ENCODE measurements at regions not wholly inside any gene's neighbourhood (a gene's known extent, or its start where the extent isn't known, plus 50 kb on each side); places are given as distances from the start of the nearest gene placed in this dataset.
"Not testable (repeated sequence)": the region's sequence is repeated elsewhere in the genome, so short reads cannot be mapped to it uniquely, and the experiment has no call there.

DNA sequence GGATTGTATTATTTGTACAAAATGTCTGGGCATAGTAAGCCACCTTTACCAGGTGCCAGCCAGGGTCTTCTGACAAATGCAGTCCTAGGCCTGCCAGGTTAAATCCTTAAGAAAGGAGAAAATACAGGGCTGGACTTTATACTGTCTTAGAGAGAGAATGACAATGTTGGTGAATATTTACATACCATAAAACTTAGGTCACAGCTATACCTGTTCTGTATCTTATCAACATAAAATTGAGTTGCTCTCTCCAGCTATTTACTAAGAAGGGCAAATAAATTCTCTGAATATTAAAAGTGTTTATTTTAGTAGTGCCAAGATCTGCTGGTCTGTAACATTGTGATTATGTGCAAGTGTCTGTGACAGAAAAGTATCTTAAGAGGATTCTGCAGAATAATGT is 971.1 kb downstream of the AACS start:
- Histone ChIP-seq H3K27ac (no peak overlapping the region), H3K27me3 (no peaks in the 10 kb centered on the region), H3K9me3 (no peaks in the 10 kb centered on the region), H3K36me3 (no peaks in the 10 kb centered on the region), H3K4me1 (no peaks in the 10 kb centered on the region), H3K4me3 (no peak overlapping the region)
- TF ChIP-seq, protein P1, sequence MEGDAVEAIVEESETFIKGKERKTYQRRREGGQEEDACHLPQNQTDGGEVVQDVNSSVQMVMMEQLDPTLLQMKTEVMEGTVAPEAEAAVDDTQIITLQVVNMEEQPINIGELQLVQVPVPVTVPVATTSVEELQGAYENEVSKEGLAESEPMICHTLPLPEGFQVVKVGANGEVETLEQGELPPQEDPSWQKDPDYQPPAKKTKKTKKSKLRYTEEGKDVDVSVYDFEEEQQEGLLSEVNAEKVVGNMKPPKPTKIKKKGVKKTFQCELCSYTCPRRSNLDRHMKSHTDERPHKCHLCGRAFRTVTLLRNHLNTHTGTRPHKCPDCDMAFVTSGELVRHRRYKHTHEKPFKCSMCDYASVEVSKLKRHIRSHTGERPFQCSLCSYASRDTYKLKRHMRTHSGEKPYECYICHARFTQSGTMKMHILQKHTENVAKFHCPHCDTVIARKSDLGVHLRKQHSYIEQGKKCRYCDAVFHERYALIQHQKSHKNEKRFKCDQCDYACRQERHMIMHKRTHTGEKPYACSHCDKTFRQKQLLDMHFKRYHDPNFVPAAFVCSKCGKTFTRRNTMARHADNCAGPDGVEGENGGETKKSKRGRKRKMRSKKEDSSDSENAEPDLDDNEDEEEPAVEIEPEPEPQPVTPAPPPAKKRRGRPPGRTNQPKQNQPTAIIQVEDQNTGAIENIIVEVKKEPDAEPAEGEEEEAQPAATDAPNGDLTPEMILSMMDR (IDR thresholded peaks at IDR 0.05), result no peak
- TF ChIP-seq POLR2A (IDR thresholded peaks at IDR 0.05), result no peak
- no peak for DNase-seq
- intact Hi-C loops (cut with DNase I), result no loop called here

DNA sequence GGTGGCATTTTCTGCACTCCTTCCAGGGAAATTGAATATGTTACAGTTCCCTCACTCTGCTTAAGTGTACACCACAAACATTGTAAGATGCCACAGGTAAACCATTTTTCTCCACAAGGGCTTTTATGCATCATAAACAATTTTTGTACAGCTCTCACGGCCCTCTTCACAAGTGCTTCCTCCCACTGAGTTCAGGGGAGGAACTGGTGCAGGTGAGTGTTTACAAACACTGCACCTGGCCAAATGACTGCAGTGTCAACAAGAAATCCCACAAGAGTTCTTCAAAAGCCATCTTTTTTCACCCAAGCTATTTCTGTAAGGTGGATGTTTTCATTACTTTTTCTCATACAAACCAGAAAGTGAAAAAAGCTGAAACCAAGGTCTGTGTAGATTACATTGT is 973.2 kb downstream of the AACS start:
- no peaks in the 10 kb centered on the region for H3K9me3 ChIP-seq
- H3K4me1 ChIP-seq, result no peaks in the 10 kb centered on the region
- no peak for DNase-seq
- intact Hi-C loops (cut with DNase I), result no loop called here
- no peaks in the 10 kb centered on the region for H3K36me3 ChIP-seq
- no peak overlapping the region for H3K27ac ChIP-seq
- H3K27me3 ChIP-seq, result peaks cover 0 to 3% (median 0%) of the 10 kb centered on the region in 4 donors
- TF ChIP-seq POLR2A (IDR thresholded peaks at IDR 0.05), result no peak
- TF ChIP-seq, protein P1 (IDR thresholded peaks at IDR 0.05), result no peak
- 27 to 50% methylated on average over 1 of the region's 1 CpG for WGBS, 2 donors
- H3K4me3 ChIP-seq, result no peak overlapping the region

DNA sequence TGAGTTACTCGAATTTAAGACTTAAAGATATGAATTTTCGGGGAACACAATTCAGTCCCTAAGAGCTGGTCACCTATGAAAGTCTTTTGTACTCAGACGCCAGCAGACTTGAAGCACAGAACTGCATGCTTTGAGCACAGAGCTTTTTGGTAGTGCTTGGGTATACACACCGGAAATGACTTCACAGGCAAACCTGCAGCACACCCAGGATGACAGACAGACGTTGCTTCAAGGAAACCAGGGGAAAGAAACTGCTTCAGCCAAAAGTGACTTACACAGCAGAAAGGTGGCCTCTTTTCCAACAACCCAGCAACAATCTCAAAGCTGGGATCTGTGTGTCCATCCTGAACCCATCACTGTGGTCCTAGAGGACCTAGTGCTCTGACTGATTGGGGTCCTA is 975.1 kb downstream of the AACS start:
- Histone ChIP-seq H3K4me1 (no peaks in the 10 kb centered on the region), H3K9me3 (no peaks in the 10 kb centered on the region), H3K27ac (no peak overlapping the region), H3K36me3 (no peaks in the 10 kb centered on the region), H3K4me3 (no peak overlapping the region), H3K27me3 (peaks cover 0 to 5% (median 0%) of the 10 kb centered on the region in 4 donors)
- intact Hi-C loops (cut with DNase I), result no loop called here
- 69 to 79% methylated on average over 2 to 5 of the region's 5 CpGs for WGBS, 2 donors
- TF ChIP-seq, protein P1 (IDR thresholded peaks at IDR 0.05), result no peak
- TF ChIP-seq POLR2A (IDR thresholded peaks at IDR 0.05), result no peak
- no peak for DNase-seq

DNA sequence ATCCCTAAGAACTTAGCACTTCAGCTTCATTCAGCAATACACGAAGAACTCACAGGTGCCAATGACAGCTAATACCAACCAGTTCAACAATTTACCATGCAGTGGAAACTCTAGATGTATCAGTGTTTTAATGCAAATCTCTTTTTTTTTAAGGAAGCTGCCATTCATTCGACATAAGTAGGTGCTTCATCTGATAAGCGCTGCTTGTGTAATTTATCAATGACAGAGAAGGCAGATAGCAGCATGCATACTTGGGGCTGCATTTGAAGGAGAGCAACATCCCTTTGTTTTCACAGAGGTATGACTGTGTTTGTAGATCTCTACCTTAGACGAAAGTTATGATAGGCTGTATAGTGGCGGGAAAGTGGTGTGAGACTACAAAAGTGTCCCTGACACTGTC is 977.1 kb downstream of the AACS start:
- Histone ChIP-seq H3K4me3 (no peak overlapping the region), H3K27me3 (peaks cover 0 to 5% (median 0%) of the 10 kb centered on the region in 4 donors), H3K9me3 (no peaks in the 10 kb centered on the region), H3K27ac (no peak overlapping the region), H3K4me1 (peaks cover 0 to under 1% (median 0%) of the 10 kb centered on the region in 3 donors), H3K36me3 (no peaks in the 10 kb centered on the region)
- no peak for DNase-seq
- intact Hi-C loops (cut with DNase I), result no loop called here
- 59 to 68% methylated on average over 5 of the region's 5 CpGs for WGBS, 2 donors
- TF ChIP-seq POLR2A (IDR thresholded peaks at IDR 0.05), result no peak
- TF ChIP-seq, protein P1 (IDR thresholded peaks at IDR 0.05), result no peak

DNA sequence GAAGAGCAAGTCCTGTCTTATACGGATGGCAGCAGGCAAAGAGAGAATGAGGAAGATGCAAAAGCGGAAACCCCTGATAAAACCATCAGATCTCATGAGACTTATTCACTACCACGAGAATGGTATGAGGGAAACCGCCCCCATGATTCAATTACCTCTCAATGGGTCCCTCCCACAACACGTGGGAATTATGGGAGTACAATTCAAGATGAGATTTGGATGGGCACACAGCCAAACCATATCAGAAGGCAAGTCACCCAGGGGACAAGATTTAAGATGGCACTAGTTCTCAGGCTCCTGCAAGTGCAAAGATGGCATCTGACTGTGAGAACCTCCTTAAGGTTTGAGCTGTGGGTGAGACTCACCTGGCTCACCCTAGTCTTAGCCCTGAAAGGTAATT is 984.3 kb downstream of the AACS start:
- H3K4me3 ChIP-seq; intact Hi-C loops (cut with DNase I); H3K9me3 ChIP-seq; H3K36me3 ChIP-seq; H3K27me3 ChIP-seq; DNase-seq: not testable (repeated sequence)
- 58 to 71% methylated on average over 5 of the region's 5 CpGs for WGBS, 2 donors
- peak overlapping the region in 1 of 4 donors; percentile 33 for H3K27ac ChIP-seq
- H3K4me1 ChIP-seq, result peaks cover 0 to 38% (median 11%) of the 10 kb centered on the region in 3 donors

DNA sequence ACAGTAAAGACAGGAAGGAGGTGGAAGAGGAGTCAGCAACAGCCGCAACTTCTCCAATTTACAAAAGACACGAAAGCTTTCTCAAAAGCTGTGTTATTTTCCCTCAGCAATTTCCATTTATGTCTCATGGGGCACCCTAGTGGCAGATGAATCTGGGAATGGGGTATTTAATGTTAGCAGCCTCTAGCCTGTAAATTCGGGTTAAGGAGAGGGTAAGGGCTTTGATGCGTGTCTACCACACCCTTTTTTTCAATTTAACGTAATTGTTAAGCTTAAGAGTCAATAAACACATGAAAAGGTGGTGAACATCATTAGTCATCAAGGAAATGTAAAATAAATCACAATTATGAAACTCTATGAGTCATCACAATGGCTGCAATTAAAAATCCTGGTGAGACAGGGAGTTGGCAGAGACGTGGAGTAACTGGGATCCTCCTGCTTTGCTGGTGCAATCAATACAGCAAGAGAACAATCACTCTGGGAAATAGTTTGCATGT is 986.4 kb downstream of the AACS start:
- no peak overlapping the region for H3K4me3 ChIP-seq
- peaks cover 0 to 38% (median 11%) of the 10 kb centered on the region in 3 donors for H3K4me1 ChIP-seq
- H3K9me3 ChIP-seq, result no peaks in the 10 kb centered on the region
- 18 to 31% methylated on average over 6 of the region's 6 CpGs for whole genome bisulfite sequencing, 2 donors
- no peaks in the 10 kb centered on the region for H3K27me3 ChIP-seq
- intact Hi-C loops (cut with DNase I), result no loop called here
- H3K27ac ChIP-seq, result peak overlapping the region; percentile 55 to 71 (median 63)
- no peaks in the 10 kb centered on the region for H3K36me3 ChIP-seq
- TF ChIP-seq POLR2A (IDR thresholded peaks at IDR 0.05), result no peak
- TF ChIP-seq, protein P1 (IDR thresholded peaks at IDR 0.05), result peak in 4 of 6 experiments; percentile 28 to 68 (median 55)
- no peak for DNase-seq
